ENCODE measurements at regions not wholly inside any gene's neighbourhood (a gene's known extent, or its start where the extent isn't known, plus 50 kb on each side); places are given as distances from the start of the nearest gene placed in this dataset.
"Not testable (repeated sequence)": the region's sequence is repeated elsewhere in the genome, so short reads cannot be mapped to it uniquely, and the experiment has no call there.

DNA sequence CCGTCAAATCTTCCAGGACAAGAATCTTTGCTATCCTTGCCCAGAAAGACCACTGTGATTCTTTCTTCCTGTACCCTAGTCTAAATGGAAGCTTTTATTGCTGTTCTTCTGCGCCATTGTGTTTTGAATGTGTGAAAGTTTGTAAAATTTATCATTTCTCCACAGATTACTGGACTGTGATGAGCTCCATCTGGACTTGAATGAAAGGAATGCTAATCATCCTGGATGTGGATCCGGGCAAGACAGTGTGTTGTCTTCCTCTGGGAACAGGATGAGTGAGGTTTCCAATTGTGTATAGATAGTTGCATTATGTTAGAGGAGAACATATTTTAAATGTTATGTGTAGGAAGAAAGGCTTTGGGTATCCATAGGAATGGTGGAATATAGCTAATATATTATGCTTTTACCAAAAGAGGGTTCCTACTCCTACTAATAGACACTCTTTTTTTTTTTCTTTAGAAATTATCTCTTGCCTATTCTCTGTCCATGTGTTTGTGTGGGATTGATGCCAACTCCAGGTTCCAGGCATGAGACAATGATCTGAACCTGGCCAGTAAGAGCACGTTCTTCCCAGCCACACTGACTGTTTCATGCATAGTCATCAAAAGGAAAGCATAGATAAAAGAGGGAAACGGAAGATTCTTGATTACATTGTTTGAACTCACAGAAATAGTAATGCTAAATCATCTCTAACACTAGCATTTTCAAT, 803.6 kb upstream of the ADGRL3 start:
- no peak for DNase-seq

- DNase-seq = peak in 1 of 2 experiments; percentile 20
Measured at GRCh38 chr4:60400593-60400992, 799.5 kb upstream of the ADGRL3 start.

- DNase-seq = no peak
Measured at GRCh38 chr4:60404027-60404426, 796.1 kb upstream of the ADGRL3 start.

DNA sequence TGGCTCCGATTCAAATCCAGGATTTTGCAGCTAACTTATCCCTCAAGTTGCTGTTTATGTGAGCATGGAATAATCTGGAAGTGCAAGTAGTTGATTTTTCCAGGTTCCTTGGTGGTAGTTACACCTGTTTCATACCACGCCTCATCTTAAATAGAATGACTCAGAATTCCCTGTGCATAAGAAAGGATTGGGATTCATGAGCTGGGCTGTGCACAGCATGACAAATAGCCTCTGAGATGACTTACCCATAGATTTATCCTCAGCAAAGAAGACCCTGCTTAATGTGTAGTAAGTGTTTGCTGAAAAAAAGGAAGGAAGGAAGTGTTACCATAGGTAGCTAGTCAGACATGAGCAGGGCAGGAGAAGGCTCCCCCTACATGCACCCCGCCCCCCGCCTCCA, 777.7 kb upstream of the ADGRL3 start:
- no peak for DNase-seq

- DNase-seq = not testable (repeated sequence)
Measured at GRCh38 chr4:60423573-60424184, 776.4 kb upstream of the ADGRL3 start.

- DNase-seq = no peak
Measured at GRCh38 chr4:60432911-60433310, 767.2 kb upstream of the ADGRL3 start.

DNA sequence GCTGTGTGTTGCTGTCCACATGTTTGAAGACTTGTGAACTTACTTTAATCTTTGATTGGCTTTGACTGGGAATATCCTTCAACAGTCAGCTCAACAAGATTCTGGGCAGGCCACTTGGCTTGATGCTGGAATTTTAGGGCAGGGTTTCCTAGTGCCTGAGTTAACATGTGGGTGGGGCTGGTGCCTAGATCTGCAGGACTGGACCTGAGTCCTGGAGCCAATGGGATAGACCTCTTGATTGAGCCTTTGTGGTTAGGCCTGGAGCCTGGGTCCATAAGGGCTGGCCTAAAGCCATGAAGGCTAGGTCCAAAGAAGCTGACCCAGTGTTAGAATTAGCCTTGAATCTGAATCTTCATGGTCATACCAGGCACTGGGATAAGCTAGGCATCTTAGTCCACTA, 757.1 kb upstream of the ADGRL3 start:
- no peak for DNase-seq

DNA sequence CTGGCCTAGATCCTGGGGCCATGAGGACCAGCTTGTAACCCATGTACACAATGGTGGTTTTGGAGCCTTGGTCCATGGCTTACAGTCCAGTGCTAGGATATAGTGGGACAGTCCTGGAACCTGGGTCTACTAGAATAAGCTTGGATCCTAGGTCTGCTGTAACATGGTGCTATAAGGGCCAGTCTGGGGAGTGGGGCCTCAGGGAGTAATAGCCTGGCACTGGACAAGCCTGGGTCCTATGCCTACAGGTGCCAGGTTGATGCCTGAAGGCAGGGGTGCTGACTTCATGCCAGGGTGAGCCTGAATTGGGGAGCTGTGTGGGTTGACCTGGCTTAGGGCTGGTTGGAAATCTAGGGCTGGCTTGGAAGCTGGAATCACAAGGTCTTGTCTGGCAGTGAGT, 756.3 kb upstream of the ADGRL3 start:
- no peak for DNase-seq

DNA sequence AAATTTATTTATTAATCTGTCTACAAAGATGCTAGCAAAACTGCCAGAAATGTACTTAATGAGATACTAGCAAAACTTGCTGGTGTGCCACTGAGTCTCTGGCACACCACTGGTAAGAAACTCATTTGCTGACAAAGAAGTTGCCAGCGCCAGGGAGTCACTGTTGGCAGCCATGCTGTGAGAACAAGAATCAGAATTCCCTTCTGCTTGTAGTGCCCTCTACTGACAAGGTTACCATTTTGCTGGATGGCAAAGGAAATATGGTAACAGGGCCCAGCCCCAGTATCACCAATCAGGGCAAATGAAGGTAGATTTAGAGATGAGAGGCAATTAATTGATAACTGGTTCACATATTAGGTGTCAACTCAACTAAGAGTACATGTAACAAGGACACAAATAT, 750.1 kb upstream of the ADGRL3 start:
- DNase-seq = no peak

GRCh38 chr4:60452266-60452665, 747.9 kb upstream of the ADGRL3 start:
- DNase-seq = no peak

DNA sequence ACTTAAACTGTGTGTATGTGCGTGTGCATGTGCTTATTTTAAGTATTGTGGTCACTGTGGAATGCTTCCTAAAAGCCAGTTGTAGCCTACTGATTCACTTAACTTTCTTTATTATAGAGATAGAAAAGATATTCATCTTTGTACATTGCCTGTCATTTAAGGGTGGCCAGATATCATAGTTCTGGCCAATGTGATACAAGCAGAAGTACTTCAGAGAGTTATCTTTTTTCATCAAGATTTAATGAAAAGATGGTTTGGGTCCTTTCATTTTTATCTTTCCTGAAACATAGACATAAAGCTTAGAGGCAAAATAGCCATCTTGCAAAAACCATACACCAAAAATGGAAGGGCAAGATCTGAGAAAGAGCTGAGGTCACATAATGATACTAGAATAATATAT, 744.7 kb upstream of the ADGRL3 start:
- no peak for DNase-seq

DNA sequence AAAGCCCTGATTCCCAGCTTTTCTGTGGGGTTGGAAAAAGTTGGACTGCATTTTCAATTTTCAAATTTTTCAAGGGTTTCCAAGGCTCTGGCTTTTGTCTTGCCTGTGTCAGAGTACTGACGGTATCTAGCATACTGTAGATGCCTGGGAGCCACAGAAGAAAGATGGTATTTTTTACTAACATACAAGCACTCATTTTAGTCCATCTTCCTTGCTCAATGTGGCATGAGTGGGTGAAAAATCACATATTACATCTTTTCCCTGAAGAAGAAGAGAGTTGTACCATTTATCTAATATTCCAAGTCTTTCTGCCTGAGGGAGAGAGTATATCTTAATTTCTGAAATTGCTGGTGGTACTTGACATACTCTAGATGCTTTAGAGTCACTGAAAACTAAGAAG, 738.6 kb upstream of the ADGRL3 start:
- no peak for DNase-seq

DNA sequence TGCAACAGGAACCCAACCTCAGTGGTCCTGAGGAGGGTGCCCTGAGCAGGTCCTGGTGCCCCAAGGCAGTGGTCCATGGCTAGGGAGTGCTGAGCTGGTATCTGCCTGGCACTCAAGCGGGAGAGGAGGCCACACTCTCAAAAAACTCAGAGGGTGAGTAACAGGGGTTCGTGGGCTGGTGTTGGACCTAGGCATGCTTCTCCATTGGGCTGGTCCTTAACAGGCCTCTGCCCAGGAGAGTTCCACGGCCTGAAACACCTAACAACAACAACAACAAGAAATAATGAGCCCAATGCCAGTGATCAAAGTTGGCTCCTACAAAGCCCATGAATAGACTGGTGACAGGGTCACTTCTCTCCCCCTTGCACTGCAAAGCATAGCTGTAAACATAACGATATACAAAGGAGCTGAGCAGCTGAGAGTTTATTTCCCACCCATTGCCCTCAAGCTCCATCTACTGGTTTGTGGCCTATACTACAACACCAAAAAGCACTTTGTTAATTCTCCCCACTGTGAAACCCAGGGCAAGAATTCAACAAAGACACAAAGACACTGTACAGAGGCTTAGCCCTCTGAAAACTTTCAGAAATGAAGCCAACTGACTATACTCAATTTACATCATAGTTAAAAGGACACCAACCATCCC, 736.1 kb upstream of the ADGRL3 start:
- peak in 1 of 2 experiments; percentile 5 for DNase-seq

DNA sequence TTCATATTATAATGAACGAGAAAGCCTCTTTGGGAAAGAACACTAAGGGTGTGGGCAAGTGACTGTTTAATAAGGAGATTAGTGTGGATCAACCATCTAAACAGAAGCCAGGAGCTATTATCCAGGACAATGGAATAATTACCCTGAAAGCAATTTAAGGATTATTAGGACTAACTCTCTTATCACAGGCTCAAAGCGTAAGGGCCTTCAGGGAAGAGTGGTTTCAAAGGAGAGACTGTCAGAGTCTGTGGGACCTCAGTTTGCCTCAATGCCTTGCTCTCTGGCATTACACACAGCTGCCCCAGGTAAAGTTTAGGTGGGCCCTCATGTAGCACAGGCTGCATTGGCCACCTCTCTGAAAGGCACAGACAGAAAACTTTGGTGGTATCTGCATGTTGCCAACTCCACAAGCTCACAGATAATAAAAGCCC, 717.2 kb upstream of the ADGRL3 start:
- no peak for DNase-seq

DNA sequence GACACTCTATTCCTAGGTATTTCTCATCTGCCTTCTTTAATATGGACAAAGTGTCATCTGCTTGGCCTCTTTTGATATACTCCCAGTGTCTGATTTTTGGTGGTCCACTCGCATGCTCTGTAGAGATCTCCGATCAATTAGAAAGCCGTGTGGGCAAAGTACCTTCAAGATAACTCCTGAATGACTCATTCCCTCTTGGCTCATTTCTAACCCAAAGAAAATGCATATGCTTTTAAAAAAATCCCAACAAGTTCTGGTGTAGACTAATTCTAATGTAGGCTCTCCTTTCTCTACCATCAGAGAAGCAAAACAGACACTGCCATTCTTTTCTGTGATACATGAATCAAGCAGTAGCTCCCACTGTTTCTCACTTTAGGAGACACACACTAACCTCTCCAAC, 714.9 kb upstream of the ADGRL3 start:
- no peak for DNase-seq

DNA sequence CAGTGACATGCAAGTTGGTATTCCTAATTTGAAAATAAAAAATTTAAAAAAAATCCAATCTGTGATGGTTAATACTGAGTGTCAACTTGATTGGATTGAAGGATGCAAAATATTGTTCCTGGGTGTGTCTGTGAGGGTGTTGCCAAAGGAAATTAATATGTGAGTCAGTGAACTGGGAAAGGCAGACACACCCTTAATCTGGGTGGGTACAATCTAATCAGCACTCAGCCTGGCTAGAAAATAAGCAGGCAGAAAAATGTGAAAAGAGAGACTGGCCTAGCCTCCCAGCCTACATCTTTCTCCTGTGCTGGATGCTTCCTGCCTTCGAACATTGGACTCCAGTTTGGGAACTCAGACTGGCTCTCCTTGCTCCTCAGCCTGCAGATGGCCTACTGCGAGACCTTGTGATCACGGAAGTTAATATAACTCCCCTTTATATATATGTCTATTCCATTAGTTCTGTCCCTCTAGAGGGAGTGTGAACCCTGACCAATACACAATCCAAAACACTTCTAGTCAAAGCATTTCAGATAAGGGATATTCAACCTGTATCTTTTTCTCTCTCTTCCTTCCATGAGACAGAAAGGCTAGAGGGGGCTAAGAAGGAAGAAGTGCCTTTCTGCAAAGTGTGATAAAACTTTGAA, 712.9 kb upstream of the ADGRL3 start:
- not testable (repeated sequence) for DNase-seq

DNA sequence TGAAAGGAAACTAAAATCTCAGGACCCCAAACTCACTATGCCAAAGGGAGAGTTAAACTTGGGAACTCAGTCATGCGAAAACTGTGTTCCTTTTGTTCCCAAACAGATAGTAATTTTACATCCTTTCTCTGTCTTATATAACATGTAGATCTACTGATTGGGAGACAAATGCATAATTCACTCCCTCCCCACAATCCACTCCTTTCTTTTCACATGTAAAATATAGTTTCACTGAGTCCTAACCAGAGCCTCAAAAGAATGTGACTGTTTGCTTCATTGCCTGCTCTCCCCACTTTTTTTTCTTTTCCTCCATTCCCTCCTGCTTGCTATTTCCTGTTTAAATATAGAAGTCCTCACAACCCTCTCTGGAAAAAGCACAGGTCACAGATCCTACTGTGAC, 699.3 kb upstream of the ADGRL3 start:
- no peak for DNase-seq

- no peak for DNase-seq
Measured at GRCh38 chr4:60502733-60503132, 697.4 kb upstream of the ADGRL3 start.

GRCh38 chr4:60506061-60506460, 694.1 kb upstream of the ADGRL3 start:
- no peak for DNase-seq

- DNase-seq = no peak
Measured at GRCh38 chr4:60522265-60522664, 677.9 kb upstream of the ADGRL3 start.

DNA sequence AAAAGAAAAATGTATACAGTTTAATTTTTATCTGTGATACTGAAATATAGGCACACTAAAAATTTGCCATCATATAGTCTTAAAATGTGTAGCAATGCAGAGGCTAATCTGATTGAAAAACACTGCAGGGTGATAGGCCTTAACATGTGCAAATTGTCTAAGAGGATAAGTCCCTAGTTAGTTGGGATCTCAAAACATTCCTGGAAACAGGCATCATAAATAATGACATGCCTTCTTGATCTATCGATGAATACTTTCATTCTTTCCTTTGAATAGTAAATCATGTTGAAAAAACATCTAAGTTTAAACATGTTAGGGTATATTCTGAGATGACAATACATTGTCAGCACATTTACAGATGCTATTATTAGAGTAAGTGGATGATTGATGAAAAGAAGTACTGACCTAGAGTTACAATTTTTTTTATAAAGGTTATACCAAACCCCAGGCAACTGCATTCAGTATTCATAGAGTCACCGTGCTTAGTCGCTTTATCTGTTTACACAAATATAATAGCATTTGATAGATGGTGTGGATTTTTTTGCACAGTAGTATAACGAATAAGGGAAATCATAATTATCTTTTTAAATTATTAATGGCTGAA, 668.2 kb upstream of the ADGRL3 start:
- DNase-seq = no peak

GRCh38 chr4:60544981-60545380, 655.1 kb upstream of the ADGRL3 start:
- DNase-seq = no peak

DNA sequence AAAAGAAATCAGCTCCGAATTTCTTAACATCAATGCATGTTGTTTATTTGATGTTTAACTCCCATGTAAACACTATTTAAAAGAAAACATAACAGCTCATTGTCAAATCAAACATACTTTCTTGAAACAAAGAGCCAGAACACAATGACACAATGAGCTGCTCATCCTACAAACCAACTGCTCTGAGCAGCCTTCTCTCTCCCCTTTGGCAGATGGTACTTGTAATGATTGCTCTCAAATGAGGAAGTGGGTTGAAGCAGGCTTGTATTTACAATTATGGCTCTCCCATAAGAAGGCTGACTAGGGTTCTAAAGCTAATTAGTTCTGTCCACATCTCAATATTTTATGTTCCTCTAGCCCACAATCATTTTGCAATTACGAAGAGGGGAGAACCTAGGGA, 637.8 kb upstream of the ADGRL3 start:
- DNase-seq = peak in 1 of 2 experiments; percentile 57

All from NCI-H2081 (cell line).